Spleen (tissue), 11 donors: ENCODE measurements at regions not wholly inside any gene's neighbourhood (a gene's known extent, or its start where the extent isn't known, plus 50 kb on each side); places are given as distances from the start of the nearest gene placed in this dataset.

ENCODE experiments used
- DNase-seq: peaks from one replicate; pipeline ENCODE4 v3.0.0-alpha.2; 2020
- H3K27ac ChIP-seq, 8 donors: fragments of 200-600 bp; sonication (generic) in 7 of 8; 1 replicate in 4 of 8; 2 replicates in 4 of 8; pipeline versions ENCODE4 v1.5.0 to v1.8.0; 2016 to 2021; ENCODE audit warnings: inconsistent platforms in 4 of 8, mild to moderate bottlenecking in 4 of 8, moderate library complexity in 1 of 8
- H3K27me3 ChIP-seq, 7 donors: fragments of 200-600 bp; sonication (generic) in 6 of 7; replicated peaks in 1 of 7; 1 replicate in 4 of 7; 2 replicates in 3 of 7; pipeline versions ENCODE4 v1.5.0 to v1.8.0; 2016 to 2021; ENCODE audit warnings: inconsistent platforms in 3 of 7, mild to moderate bottlenecking in 1 of 7
- H3K36me3 ChIP-seq, 6 donors: fragments of 200-600 bp; sonication (generic) in 5 of 6; 1 replicate in 4 of 6; 2 replicates in 2 of 6; pipeline versions ENCODE4 v1.5.0 to v1.8.0; 2016 to 2021; ENCODE audit warnings: inconsistent platforms in 2 of 6
- H3K4me1 ChIP-seq, 6 donors: fragments of 200-600 bp; sonication (generic) in 5 of 6; 1 replicate in 3 of 6; 2 replicates in 3 of 6; pipeline versions ENCODE4 v1.5.0 to v1.8.0; 2016 to 2021; ENCODE audit warnings: inconsistent platforms in 3 of 6
- H3K4me3 ChIP-seq, 8 donors: fragments of 200-600 bp; sonication (generic) in 7 of 8; 1 replicate in 4 of 8; 2 replicates in 4 of 8; pipeline versions ENCODE4 v1.5.0 to v1.8.0; 2016 to 2021; ENCODE audit warnings: inconsistent platforms in 4 of 8, mild to moderate bottlenecking in 4 of 8, moderate library complexity in 2 of 8
- H3K9me3 ChIP-seq, 8 donors: fragments of 200-600 bp; sonication (generic) in 7 of 8; 1 replicate in 4 of 8; 2 replicates in 4 of 8; pipeline versions ENCODE4 v1.5.0 to v1.8.0; 2016 to 2021; ENCODE audit warnings: inconsistent platforms in 4 of 8
- POLR2A ChIP-seq, 3 donors: fragments of 450-650 bp; IDR thresholded peaks; one replicate each; pipeline ENCODE4 v1.5.1; 2017; ENCODE audit warnings: antibody characterized with exemption in 3 of 3, mild to moderate bottlenecking in 1 of 3
- POLR2AphosphoS5 ChIP-seq, 3 donors: sonication (generic); formaldehyde crosslinking; IDR thresholded peaks; one replicate each; pipeline ENCODE4 v1.5.1; 2017; ENCODE audit warnings: antibody characterized with exemption in 3 of 3
- WGBS, 5 donors: extraction: QIAGEN DNeasy Blood & Tissue Kit in 3 of 5; methylation state at CpG; one replicate each; pipeline versions ENCODE4 v1.1.5 to v1.1.7; 2013 to 2018; 5-methylcytosine and 5-hydroxymethylcytosine counted together
- intact Hi-C: fragments of 100-400 bp; cut with DNase I; formaldehyde crosslinking; loops from one replicate; pipeline ENCODE4 v1.15.0; 2023; ENCODE audit warnings: low total_unique reads
- TF ChIP-seq, protein P1 (sequence below), 11 experiments: fragments of 200-600 bp in 7 of 11; fragments of 450-650 bp in 4 of 11; sonication (generic) in 4 of 11; IDR thresholded peaks in 8 of 11; conservative IDR thresholded peaks in 3 of 11; 1 replicate in 7 of 11; 2 replicates in 4 of 11; pipeline versions ENCODE4 v1.4.0 to v1.8.0; 2016 to 2021; ENCODE audit warnings: antibody characterized with exemption in 11 of 11, inconsistent platforms in 4 of 11, mild to moderate bottlenecking in 1 of 11
- donor health status: healthy with polysubstance abuse.
- donor health status: DM: no; HTN: no; CAD: no; lungs with moderate emphysema.
- donor health status: DM: no; HTN: no; CAD: no.
- donor health status: Bipolar disorder and iron deficiency.
- donor health status: healthy.
- donor health status: DM: no; HTN: no; CAD: no.
- donor health status: DM: yes; HTN: yes; CAD: no.

DNA sequence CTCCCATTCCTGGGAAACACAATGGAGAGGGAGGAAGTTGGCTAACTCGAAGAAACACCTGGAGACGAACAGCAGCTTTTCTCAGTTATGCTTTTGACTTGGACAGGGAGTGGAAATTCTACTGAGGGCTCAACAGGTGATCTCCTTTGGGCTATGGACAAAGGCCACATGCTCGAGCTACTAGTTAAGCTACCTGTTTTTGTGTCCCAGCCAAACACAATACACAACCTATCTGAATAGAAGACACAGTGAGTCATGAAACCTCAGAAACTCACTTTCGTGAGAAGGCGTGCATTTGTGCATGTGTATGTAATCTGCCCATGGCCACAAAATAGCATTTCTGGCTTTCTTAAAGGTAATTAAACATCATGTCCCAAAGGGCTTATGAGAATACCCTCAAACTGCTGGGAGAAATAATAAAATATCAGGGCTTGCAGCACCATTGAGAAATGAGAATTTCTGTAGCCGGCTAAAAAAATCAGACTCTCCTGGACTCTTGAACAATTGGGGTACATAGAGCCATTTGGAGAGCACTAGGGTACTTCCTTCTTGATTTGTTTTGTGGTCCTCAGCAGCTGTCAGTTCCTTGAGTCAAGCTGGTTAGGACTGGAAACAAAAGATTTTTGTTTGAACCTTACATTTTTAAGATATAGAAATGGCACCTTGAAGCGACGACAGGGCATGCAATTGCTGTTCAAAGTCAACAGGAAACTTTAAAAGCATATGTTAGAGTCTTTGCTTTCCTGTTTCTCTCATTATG is 85.5 kb upstream of the PTHLH start:
- intact Hi-C loops, result no loop called here

DNA sequence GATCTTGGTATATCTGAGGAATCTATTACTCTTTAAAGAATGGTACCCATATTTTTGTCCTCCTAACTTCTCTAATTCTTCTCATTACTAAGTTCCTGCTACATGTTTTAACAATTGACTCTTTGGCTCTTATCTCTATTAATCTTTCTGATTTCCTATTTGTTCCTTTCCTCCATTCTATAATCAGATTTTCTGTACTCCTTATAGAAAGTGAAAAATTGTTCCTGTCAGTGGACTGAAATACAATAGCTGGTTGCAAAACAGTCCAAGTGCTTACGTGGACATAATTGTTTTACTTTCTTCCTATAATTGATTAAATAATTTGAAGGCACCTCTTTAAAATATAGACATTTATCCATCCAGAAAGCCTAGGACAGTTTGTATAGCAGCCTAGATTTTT is 86.7 kb upstream of the PTHLH start:
- 81 to 95% (median 85%) methylated on average over 1 of the region's 1 CpG for WGBS, 5 donors
- no peaks in the 10 kb centered on the region for H3K27me3 ChIP-seq
- no peak overlapping the region for H3K27ac ChIP-seq
- peaks cover 0 to 3% (median 0%) of the 10 kb centered on the region in 6 donors for H3K4me1 ChIP-seq
- H3K9me3 ChIP-seq, result no peaks in the 10 kb centered on the region
- TF ChIP-seq POLR2A (IDR thresholded peaks at IDR 0.05) (no peak), POLR2AphosphoS5 (IDR thresholded peaks at IDR 0.05) (no peak)
- TF ChIP-seq, protein P1, sequence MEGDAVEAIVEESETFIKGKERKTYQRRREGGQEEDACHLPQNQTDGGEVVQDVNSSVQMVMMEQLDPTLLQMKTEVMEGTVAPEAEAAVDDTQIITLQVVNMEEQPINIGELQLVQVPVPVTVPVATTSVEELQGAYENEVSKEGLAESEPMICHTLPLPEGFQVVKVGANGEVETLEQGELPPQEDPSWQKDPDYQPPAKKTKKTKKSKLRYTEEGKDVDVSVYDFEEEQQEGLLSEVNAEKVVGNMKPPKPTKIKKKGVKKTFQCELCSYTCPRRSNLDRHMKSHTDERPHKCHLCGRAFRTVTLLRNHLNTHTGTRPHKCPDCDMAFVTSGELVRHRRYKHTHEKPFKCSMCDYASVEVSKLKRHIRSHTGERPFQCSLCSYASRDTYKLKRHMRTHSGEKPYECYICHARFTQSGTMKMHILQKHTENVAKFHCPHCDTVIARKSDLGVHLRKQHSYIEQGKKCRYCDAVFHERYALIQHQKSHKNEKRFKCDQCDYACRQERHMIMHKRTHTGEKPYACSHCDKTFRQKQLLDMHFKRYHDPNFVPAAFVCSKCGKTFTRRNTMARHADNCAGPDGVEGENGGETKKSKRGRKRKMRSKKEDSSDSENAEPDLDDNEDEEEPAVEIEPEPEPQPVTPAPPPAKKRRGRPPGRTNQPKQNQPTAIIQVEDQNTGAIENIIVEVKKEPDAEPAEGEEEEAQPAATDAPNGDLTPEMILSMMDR (IDR thresholded peaks at IDR 0.05 in 8 of 11, conservative IDR thresholded peaks at IDR 0.05 in 3 of 11), result no peak
- DNase-seq, result no peak
- intact Hi-C loops, result no loop called here
- no peaks in the 10 kb centered on the region for H3K36me3 ChIP-seq
- H3K4me3 ChIP-seq, result no peak overlapping the region

More for the DNA sequence above, 85.5 kb upstream of the PTHLH start:
- Histone ChIP-seq H3K27me3 (no peaks in the 10 kb centered on the region), H3K27ac (no peak overlapping the region), H3K4me3 (no peak overlapping the region), H3K36me3 (no peaks in the 10 kb centered on the region), H3K9me3 (no peaks in the 10 kb centered on the region), H3K4me1 (peaks cover 0 to under 1% (median 0%) of the 10 kb centered on the region in 6 donors)
- TF ChIP-seq POLR2AphosphoS5 (IDR thresholded peaks at IDR 0.05) (no peak), POLR2A (IDR thresholded peaks at IDR 0.05) (no peak)
- TF ChIP-seq, protein P1 (IDR thresholded peaks at IDR 0.05 in 8 of 11, conservative IDR thresholded peaks at IDR 0.05 in 3 of 11), result no peak
- 71 to 74% (median 72%) methylated on average over 8 of the region's 8 CpGs for WGBS, 5 donors
- no peak for DNase-seq

DNA sequence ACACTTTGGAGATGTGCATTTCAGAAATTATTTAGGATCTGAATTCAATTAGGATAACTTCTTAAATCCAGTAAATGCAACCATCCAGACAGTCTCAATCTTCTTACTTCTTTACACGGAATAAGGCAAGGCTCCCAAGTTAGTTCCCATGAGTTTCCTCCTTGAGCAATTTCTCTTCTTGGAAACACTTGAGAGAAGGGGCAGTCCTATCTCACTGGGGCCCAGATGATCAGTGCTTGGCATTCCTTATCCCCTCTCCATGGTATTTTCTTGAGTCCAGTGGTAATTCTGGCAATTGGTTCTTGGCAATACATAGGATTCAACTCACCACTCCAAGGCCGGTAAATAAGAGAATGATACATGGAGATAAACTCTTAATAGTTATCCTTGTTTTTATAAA is 87.1 kb upstream of the PTHLH start:
- intact Hi-C loops, result no loop called here
- Histone ChIP-seq H3K4me3 (no peak overlapping the region), H3K36me3 (no peaks in the 10 kb centered on the region), H3K27me3 (no peaks in the 10 kb centered on the region), H3K27ac (no peak overlapping the region), H3K4me1 (peaks cover 0 to 3% (median 0%) of the 10 kb centered on the region in 6 donors), H3K9me3 (no peaks in the 10 kb centered on the region)
- DNase-seq, result no peak
- TF ChIP-seq, protein P1 (IDR thresholded peaks at IDR 0.05 in 8 of 11, conservative IDR thresholded peaks at IDR 0.05 in 3 of 11), result no peak
- TF ChIP-seq POLR2AphosphoS5 (IDR thresholded peaks at IDR 0.05) (no peak), POLR2A (IDR thresholded peaks at IDR 0.05) (no peak)
- 76 to 90% (median 84%) methylated on average over 2 of the region's 2 CpGs for WGBS, 5 donors

DNA sequence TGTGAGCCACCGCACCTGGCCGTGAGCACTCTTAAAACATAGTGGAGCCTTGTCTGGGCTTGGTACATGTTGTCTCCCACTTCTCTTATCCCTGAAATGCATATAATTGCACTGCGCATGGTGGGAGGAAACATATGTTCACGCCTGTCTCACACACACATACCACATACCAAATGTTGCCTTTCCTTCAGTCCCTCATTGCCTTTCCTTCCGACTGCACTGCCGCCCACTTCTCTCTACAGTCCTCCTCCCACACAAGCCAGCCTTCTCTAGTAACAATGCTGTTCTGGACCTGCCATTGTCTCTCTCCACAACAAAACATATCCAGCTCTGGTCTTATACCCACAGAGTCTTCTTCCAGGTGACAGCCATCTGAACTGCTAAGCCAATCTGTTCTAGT is 88.3 kb upstream of the PTHLH start:
- DNase-seq, result no peak
- WGBS, 5 donors, result 91 to 100% (median 95%) methylated on average over 6 of the region's 6 CpGs
- H3K4me1 ChIP-seq, result peaks cover 0 to 3% (median 0%) of the 10 kb centered on the region in 6 donors
- no peak overlapping the region for H3K4me3 ChIP-seq
- intact Hi-C loops, result no loop called here
- no peak overlapping the region for H3K27ac ChIP-seq
- no peaks in the 10 kb centered on the region for H3K9me3 ChIP-seq
- no peak for TF ChIP-seq POLR2A (IDR thresholded peaks at IDR 0.05)
- TF ChIP-seq, protein P1 (IDR thresholded peaks at IDR 0.05 in 8 of 11, conservative IDR thresholded peaks at IDR 0.05 in 3 of 11), result no peak
- TF ChIP-seq POLR2AphosphoS5 (IDR thresholded peaks at IDR 0.05), result no peak
- no peaks in the 10 kb centered on the region for H3K27me3 ChIP-seq
- no peaks in the 10 kb centered on the region for H3K36me3 ChIP-seq
